Peyer's patch (tissue), 4 donors: ENCODE measurements at regions not wholly inside any gene's neighbourhood (a gene's known extent, or its start where the extent isn't known, plus 50 kb on each side); places are given as distances from the start of the nearest gene placed in this dataset.

Experiments used
- CTCF ChIP-seq, 6 experiments: fragments of 450-650 bp in 4 of 6; fragments of 200-600 bp in 2 of 6; sonication (generic) in 1 of 6; IDR thresholded peaks; one replicate each; pipeline ENCODE4 v1.5.1; 2017 to 2019; ENCODE audit warnings: antibody characterized with exemption in 6 of 6, mild to moderate bottlenecking in 3 of 6, moderate library complexity in 1 of 6
- POLR2A ChIP-seq, 2 donors: fragments of 450-650 bp; IDR thresholded peaks; one replicate each; pipeline ENCODE4 v1.5.1; 2017; ENCODE audit warnings: antibody characterized with exemption in 2 of 2, mild to moderate bottlenecking in 2 of 2, moderate library complexity in 2 of 2

- TF ChIP-seq CTCF (IDR thresholded peaks at IDR 0.05) (no peak), POLR2A (IDR thresholded peaks at IDR 0.05) (no peak)
Measured at GRCh38 chr13:103354171-103354570, 288.0 kb upstream of the SLC10A2 start.
